Endothelial cell of umbilical vein (primary cell): ENCODE measurements at regions not wholly inside any gene's neighbourhood (a gene's known extent, or its start where the extent isn't known, plus 50 kb on each side); places are given as distances from the start of the nearest gene placed in this dataset.

Experiments
- BruUV-seq: library from RNA; stranded (reverse); fragments of 400-500 nt; replicated peaks from 2 replicates; lab custom pipeline; 2021; lab: Mats Ljungman, UMichigan
- CTCF ChIA-PET: fragments of 300-600, 350-600 bp; sonication (Branson Sonifier 250); formaldehyde crosslinking; loops from one replicate; lab custom pipeline; 2021; ENCODE audit warnings: antibody characterized with exemption, inconsistent platforms; lab: Charles Lee
- POLR2A ChIA-PET: fragments of 300-600, 350-600 bp; sonication (Branson Sonifier 250); formaldehyde crosslinking; loops from one replicate; lab custom pipeline; 2021; ENCODE audit warnings: antibody characterized with exemption, inconsistent platforms; lab: Charles Lee
- DNase-seq: peaks from one replicate; pipeline ENCODE4 v3.0.0-alpha.2; 2011; ENCODE audit warnings: low read depth, low spot score
- FAIRE-seq: peaks from 2 replicates; lab custom pipeline; 2011; peaks lifted over from hg19 to GRCh38; lab: Jason Lieb, UNC
- H2AFZ ChIP-seq: 2 replicates; pipeline ENCODE4 v1.6.0; 2012; ENCODE audit warnings: low read depth, low read length, control low read depth, inconsistent platforms
- H3K27ac ChIP-seq: 2 replicates; pipeline ENCODE4 v1.5.1; 2011; ENCODE audit warnings: low read depth, mild to moderate bottlenecking, control low read depth, low read length, moderate library complexity; ENCODE audit not compliant: insufficient read depth
- H3K27me3 ChIP-seq, 2 experiments: 2 replicates each; pipeline versions ENCODE4 v1.6.0 to v1.6.1; 2011; ENCODE audit warnings: low read length in 2 of 2, mixed read lengths in 1 of 2; ENCODE audit not compliant: control insufficient read depth in 2 of 2, insufficient read depth in 2 of 2
- H3K36me3 ChIP-seq, 2 experiments: 2 replicates in 1 of 2; 3 replicates in 1 of 2; pipeline ENCODE4 v1.5.1; 2011; ENCODE audit warnings: low read length in 2 of 2, mild to moderate bottlenecking in 1 of 2, moderate library complexity in 1 of 2; ENCODE audit not compliant: control insufficient read depth in 2 of 2, insufficient read depth in 2 of 2; ENCODE audit errors: extremely low read depth in 1 of 2
- H3K4me1 ChIP-seq: 3 replicates; pipeline ENCODE4 v1.5.1; 2011; ENCODE audit warnings: mild to moderate bottlenecking, low read length; ENCODE audit not compliant: control insufficient read depth, insufficient read depth; ENCODE audit errors: extremely low read depth
- H3K4me2 ChIP-seq: 2 replicates; pipeline ENCODE4 v1.6.1; 2011; ENCODE audit warnings: low read length, control low read depth, mixed read lengths; ENCODE audit not compliant: insufficient read depth
- H3K4me3 ChIP-seq, 3 experiments: fragments of 200-600 bp in 1 of 3; sonication (generic), shearing (Covaris generic) in 1 of 3; replicated peaks in 1 of 3; 2 replicates each; pipeline ENCODE4 v1.5.1; 2011 to 2016; ENCODE audit warnings: control low read depth in 3 of 3, low read length in 3 of 3, mild to moderate bottlenecking in 2 of 3, inconsistent platforms in 1 of 3, low read depth in 1 of 3, moderate library complexity in 1 of 3; ENCODE audit not compliant: insufficient read depth in 1 of 3
- H3K79me2 ChIP-seq: 2 replicates; pipeline ENCODE4 v1.6.0; 2012; ENCODE audit warnings: low read length, inconsistent platforms; ENCODE audit not compliant: control insufficient read depth, insufficient read depth
- H3K9ac ChIP-seq: replicated peaks from 2 replicates; pipeline ENCODE3; 2011; ENCODE audit warnings: low read length, control low read depth; ENCODE audit not compliant: insufficient read depth; ENCODE audit errors: extremely low read depth
- H3K9me1 ChIP-seq: replicated peaks from 3 replicates; pipeline ENCODE4 v1.6.0; 2011; ENCODE audit warnings: mild to moderate bottlenecking, low read length; ENCODE audit not compliant: control insufficient read depth, insufficient read depth; ENCODE audit errors: extremely low read depth
- H3K9me3 ChIP-seq: replicated peaks from 2 replicates; pipeline ENCODE4 v1.5.1; 2012; ENCODE audit warnings: low read length, inconsistent platforms; ENCODE audit not compliant: control insufficient read depth, insufficient read depth
- H4K20me1 ChIP-seq: replicated peaks from 2 replicates; pipeline ENCODE3; 2011; ENCODE audit warnings: mild to moderate bottlenecking, low read length; ENCODE audit not compliant: control insufficient read depth, insufficient read depth; ENCODE audit errors: extremely low read depth
- EZH2 ChIP-seq: IDR thresholded peaks from 2 replicates; pipeline ENCODE4 v1.6.1; 2012; ENCODE audit warnings: borderline replicate concordance, low read depth, mild to moderate bottlenecking, moderate library complexity, low read length, inconsistent platforms; ENCODE audit not compliant: severe bottlenecking
- FOS ChIP-seq: IDR thresholded peaks from 2 replicates; pipeline ENCODE4 v1.6.1; 2011; ENCODE audit warnings: mild to moderate bottlenecking, low read length, moderate library complexity, borderline replicate concordance; ENCODE audit not compliant: insufficient read depth
- GATA2 ChIP-seq: IDR thresholded peaks from 2 replicates; pipeline ENCODE4 v1.7.0; 2011; ENCODE audit warnings: low read depth, mild to moderate bottlenecking, moderate library complexity, mixed read lengths, low read length; ENCODE audit not compliant: insufficient read length, insufficient read depth
- JUN ChIP-seq: IDR thresholded peaks from 2 replicates; pipeline ENCODE4 v1.6.1; 2011; ENCODE audit warnings: borderline replicate concordance, low read depth; ENCODE audit not compliant: insufficient read length, insufficient read depth
- MYC ChIP-seq: IDR thresholded peaks from one replicate; pipeline ENCODE4 v1.6.1; 2011; ENCODE audit warnings: mild to moderate bottlenecking, low read depth, low read length
- POLR2A ChIP-seq: IDR thresholded peaks from 2 replicates; pipeline ENCODE4 v1.6.1; 2012; ENCODE audit warnings: low read depth, mild to moderate bottlenecking, control low read depth, low read length
- POLR2AphosphoS5 ChIP-seq: IDR thresholded peaks from 2 replicates; pipeline ENCODE4 v1.6.1; 2012; ENCODE audit warnings: low read depth, mild to moderate bottlenecking, control low read depth, low read length, moderate library complexity; ENCODE audit not compliant: insufficient read depth
- dilution Hi-C: fragments of 300-500 bp; cut with MboI; formaldehyde crosslinking; loops from one replicate; pipeline ENCODE4 v1.15.0; 2019; ENCODE audit warnings: low sequenced_read_pairs; ENCODE audit not compliant: extremely low pct_ligation_motif_present
- intact Hi-C: fragments of 100-400 bp; cut with micrococcal nuclease; formaldehyde crosslinking; loops from one replicate; pipeline ENCODE4 v1.10.0; 2022
- TF ChIP-seq, protein P1 (sequence below), 2 donors: IDR thresholded peaks; 1 replicate in 1 of 2; 2 replicates in 1 of 2; pipeline ENCODE4 v1.5.1; 2011; ENCODE audit warnings: low read length in 2 of 2, mild to moderate bottlenecking in 2 of 2, moderate library complexity in 2 of 2, control low read depth in 1 of 2, inconsistent platforms in 1 of 2, low read depth in 1 of 2; ENCODE audit not compliant: insufficient read depth in 1 of 2; ENCODE audit errors: extremely low read depth in 1 of 2
- TF ChIP-seq, protein P2 (sequence below): IDR thresholded peaks from 2 replicates; pipeline ENCODE4 v1.6.1; 2011; ENCODE audit not compliant: insufficient read depth, insufficient read length

DNA sequence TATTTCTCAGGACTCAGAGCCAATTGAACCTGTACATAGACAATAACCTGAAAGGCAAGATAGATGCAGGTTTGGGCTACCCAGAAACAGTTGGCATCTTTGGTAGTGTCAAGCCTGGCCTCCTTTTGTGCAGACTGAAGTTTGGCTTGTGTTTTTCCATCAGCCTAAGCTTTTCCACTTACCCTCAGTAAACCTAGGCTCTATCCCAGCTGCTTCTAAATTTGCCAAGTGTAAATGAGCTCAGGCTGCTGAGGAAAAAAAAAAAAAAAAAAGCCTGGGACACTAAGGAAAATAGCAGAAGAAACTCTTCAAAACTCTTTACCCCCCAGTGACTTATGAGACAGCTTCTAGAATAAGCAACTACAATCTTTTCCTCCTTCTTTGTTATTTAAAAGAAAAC is 316.3 kb upstream of the SORCS1 start:
- dilution Hi-C loops: no loop called here
- ChIA-PET CTCF (no interaction called here), POLR2A (no interaction called here)
- DNase-seq: no peak
- peaks cover 4% of the 10 kb centered on the region for H3K9me3 ChIP-seq
- no peak for TF ChIP-seq JUN
- no peak for TF ChIP-seq EZH2
- TF ChIP-seq, protein P1, sequence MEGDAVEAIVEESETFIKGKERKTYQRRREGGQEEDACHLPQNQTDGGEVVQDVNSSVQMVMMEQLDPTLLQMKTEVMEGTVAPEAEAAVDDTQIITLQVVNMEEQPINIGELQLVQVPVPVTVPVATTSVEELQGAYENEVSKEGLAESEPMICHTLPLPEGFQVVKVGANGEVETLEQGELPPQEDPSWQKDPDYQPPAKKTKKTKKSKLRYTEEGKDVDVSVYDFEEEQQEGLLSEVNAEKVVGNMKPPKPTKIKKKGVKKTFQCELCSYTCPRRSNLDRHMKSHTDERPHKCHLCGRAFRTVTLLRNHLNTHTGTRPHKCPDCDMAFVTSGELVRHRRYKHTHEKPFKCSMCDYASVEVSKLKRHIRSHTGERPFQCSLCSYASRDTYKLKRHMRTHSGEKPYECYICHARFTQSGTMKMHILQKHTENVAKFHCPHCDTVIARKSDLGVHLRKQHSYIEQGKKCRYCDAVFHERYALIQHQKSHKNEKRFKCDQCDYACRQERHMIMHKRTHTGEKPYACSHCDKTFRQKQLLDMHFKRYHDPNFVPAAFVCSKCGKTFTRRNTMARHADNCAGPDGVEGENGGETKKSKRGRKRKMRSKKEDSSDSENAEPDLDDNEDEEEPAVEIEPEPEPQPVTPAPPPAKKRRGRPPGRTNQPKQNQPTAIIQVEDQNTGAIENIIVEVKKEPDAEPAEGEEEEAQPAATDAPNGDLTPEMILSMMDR (IDR thresholded peaks at IDR 0.05; ENCODE audit: extremely low read depth in 1 of 2, insufficient read depth in 1 of 2, low read depth in 1 of 2, low read length in 2 of 2): no peak
- TF ChIP-seq FOS: no peak
- TF ChIP-seq POLR2AphosphoS5: no peak
- no peak for TF ChIP-seq MYC
- TF ChIP-seq GATA2: no peak
- TF ChIP-seq, protein P2, sequence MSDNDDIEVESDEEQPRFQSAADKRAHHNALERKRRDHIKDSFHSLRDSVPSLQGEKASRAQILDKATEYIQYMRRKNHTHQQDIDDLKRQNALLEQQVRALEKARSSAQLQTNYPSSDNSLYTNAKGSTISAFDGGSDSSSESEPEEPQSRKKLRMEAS: no peak
- no peak for TF ChIP-seq POLR2A
- H3K4me3 ChIP-seq: no peak overlapping the region
- H3K27ac ChIP-seq: no peak overlapping the region
- BruUV-seq: no TSS peak
- H3K27me3 ChIP-seq: no peaks in the 10 kb centered on the region
- no peaks in the 10 kb centered on the region for H3K36me3 ChIP-seq
- intact Hi-C loops: no loop called here
- no peaks in the 10 kb centered on the region for H3K79me2 ChIP-seq
- no peak overlapping the region for H3K4me2 ChIP-seq
- no peaks in the 10 kb centered on the region for H4K20me1 ChIP-seq
- no peaks in the 10 kb centered on the region for H3K9me1 ChIP-seq
- no peaks in the 10 kb centered on the region for H3K4me1 ChIP-seq
- H2AFZ ChIP-seq: no peak overlapping the region
- H3K9ac ChIP-seq: no peak overlapping the region
- no peak for FAIRE-seq
